Naive B cell (primary cell): ENCODE measurements at regions not wholly inside any gene's neighbourhood (a gene's known extent, or its start where the extent isn't known, plus 50 kb on each side); places are given as distances from the start of the nearest gene placed in this dataset.

ENCODE experiments used
- ATAC-seq, 2 donors: fragments of 150-1000 bp; cut with Tn5 transposase; 2 replicates each; pipeline ENCODE4 v1.10.0; 2021; ENCODE audit warnings: low read depth in 2 of 2, mild to moderate bottlenecking in 2 of 2, moderate library complexity in 2 of 2
- DNase-seq: peaks from one replicate; pipeline ENCODE4 v3.0.0; 2022
- H3K27ac Mint-ChIP-seq, 6 donors: one replicate each; pipeline ENCODE4 v1.8.0; 2020 to 2022; ENCODE audit warnings: mild to moderate bottlenecking in 6 of 6, mixed read lengths in 6 of 6, moderate library complexity in 5 of 6, inconsistent platforms in 2 of 6
- H3K27me3 Mint-ChIP-seq, 3 donors: one replicate each; pipeline ENCODE4 v1.8.0; 2021 to 2022; ENCODE audit warnings: mixed read lengths in 3 of 3, mild to moderate bottlenecking in 1 of 3
- H3K36me3 Mint-ChIP-seq, 2 donors: one replicate each; pipeline ENCODE4 v1.8.0; 2020 to 2022; ENCODE audit warnings: mixed read lengths in 2 of 2, inconsistent platforms in 1 of 2, mild to moderate bottlenecking in 1 of 2
- H3K4me1 Mint-ChIP-seq, 3 donors: one replicate each; pipeline ENCODE4 v1.8.0; 2020 to 2022; ENCODE audit warnings: mixed read lengths in 3 of 3, inconsistent platforms in 1 of 3, mild to moderate bottlenecking in 1 of 3, moderate library complexity in 1 of 3
- H3K4me3 Mint-ChIP-seq, 8 donors: one replicate each; pipeline ENCODE4 v1.8.0; 2020 to 2022; ENCODE audit warnings: mild to moderate bottlenecking in 8 of 8, mixed read lengths in 8 of 8, moderate library complexity in 8 of 8, inconsistent platforms in 2 of 8
- H3K9me3 Mint-ChIP-seq, 7 donors: one replicate each; pipeline ENCODE4 v1.8.0; 2020 to 2022; ENCODE audit warnings: mixed read lengths in 7 of 7, mild to moderate bottlenecking in 5 of 7, inconsistent platforms in 2 of 7, moderate library complexity in 1 of 7

DNA sequence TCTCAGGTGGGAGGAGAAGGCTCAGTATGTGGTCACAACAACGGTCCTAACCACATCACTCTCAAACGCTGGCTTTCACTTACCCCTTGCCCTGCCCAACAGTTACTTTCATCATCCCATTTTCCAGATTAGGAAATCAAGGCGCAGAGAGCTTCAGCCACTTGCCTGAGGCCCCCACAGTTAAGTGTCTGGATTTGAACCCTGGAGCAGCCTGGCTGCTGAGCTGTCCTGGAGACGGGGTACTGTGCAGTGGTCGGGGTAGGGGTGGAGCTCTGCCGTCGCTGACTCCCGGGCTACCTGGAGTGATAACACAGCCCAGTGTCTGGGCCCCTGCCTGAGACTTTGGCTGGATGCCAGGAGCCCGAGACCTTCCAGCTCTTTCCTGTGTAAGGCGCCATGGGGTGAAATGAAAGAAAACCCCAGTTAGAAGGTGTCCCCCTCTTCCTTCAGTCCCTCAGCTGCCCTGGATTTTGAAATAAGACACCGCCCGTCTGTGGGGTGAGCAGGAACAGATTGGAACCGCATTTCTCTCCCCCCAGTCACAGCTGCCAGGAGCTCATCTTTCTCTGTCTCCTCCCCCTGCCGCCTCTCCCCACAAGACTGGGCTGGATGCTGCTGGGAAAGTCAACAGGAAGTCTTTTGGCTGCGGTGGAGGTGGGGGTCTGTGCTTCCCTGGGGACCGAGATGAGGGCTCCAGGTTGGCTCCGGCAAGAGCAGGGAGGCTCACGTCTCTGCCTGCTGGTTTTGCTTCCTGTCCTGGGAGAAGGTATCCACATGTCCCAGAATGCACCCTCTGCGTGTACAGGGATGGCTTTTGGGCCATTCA lies 280.2 kb downstream of the SEC14L1 start:
- Mint-ChIP-seq H3K4me3 (peak overlapping the region; percentile 56 to 95 (median 88)), H3K36me3 (no peaks in the 10 kb centered on the region), H3K9me3 (no peaks in the 10 kb centered on the region), H3K27ac (peak overlapping the region; percentile 36 to 91 (median 84)), H3K4me1 (peaks cover 16 to 48% (median 46%) of the 10 kb centered on the region in 3 donors), H3K27me3 (no peaks in the 10 kb centered on the region)
- peak; percentile 40 for DNase-seq
- ATAC-seq: peak; percentile 54 to 56

DNA sequence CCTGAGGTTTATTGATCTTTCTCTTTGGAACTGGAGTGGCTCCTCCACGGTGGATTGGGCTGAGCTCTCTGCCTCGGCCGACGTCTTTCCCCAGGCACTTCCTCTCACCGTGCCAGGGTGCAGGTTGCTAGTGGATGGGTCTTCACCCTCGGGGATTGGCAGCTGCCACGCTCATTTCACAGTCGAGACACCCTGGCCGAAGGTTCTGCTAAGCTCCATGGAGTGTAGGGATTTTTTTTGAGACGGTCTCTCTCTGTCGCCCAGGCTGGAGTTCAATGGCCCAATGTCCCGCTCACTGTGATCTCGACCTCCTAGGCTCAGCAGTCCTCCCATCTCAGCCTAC lies 280.8 kb downstream of the SEC14L1 start:
- peak; percentile 71 to 74 for ATAC-seq
- H3K36me3 Mint-ChIP-seq: no peaks in the 10 kb centered on the region
- peak; percentile 48 for DNase-seq
- no peaks in the 10 kb centered on the region for H3K9me3 Mint-ChIP-seq
- peak overlapping the region; percentile 59 to 91 (median 84) for H3K27ac Mint-ChIP-seq
- peak overlapping the region; percentile 56 to 95 (median 88) for H3K4me3 Mint-ChIP-seq
- peaks cover 18 to 52% (median 48%) of the 10 kb centered on the region in 3 donors for H3K4me1 Mint-ChIP-seq
- H3K27me3 Mint-ChIP-seq: no peaks in the 10 kb centered on the region

DNA sequence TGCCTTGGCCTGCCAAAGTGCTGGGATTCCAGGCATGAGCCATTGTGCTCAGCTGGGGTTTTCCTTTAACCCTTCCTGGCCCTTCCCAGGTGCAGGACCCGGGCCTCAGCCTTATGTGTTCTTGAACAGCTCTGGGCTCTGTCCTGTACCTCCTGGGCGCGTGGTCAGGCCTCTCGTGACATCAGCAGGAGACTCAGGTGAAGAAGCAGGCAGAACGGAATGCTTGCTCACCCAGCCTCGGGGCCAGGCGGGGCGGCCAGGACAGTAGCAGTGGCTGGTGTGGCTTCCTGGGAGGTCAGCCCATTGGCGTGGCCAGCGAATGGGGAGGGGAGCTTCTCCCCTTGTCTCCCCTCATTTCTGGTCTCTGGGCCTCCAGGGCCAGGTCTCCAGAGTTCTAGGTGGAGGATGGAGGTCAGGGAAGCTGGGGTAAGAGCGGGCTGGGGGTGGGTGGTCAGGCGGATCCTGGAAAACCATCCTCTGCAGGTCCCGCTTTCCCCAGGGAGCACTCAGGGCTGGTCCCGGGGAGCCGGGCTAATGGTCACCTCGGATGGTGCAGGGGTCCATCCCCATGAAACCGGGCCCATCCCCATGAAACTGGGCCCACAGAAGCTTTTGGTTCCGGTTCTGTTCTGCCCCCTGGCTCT lies 281.5 kb downstream of the SEC14L1 start:
- Mint-ChIP-seq H3K36me3 (no peaks in the 10 kb centered on the region), H3K27ac (peak overlapping the region in 3 of 6 donors; percentile 59 to 89 (median 75)), H3K4me1 (peaks cover 25 to 56% (median 55%) of the 10 kb centered on the region in 3 donors), H3K27me3 (no peaks in the 10 kb centered on the region), H3K9me3 (no peaks in the 10 kb centered on the region), H3K4me3 (peak overlapping the region in 5 of 8 donors; percentile 70 to 95 (median 88))
- DNase-seq (no peak), ATAC-seq (no peak)

DNA sequence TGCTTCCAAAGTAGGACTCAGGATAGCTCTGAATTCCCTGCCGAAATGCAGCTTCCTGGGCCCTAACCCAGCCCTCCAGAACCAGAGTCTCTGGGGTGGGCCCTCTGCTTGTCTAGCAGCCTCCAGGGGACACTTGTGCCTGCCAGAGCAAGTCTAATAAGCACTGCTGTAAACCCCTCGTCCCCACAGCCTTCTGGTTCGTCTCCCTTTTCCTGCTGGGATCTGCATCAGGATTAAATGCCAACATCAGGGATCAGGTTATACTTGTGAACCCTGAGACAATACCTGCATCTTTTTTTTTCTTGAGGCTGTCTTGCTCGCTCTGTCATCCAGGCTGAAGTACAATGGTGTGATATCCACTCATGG lies 282.0 kb downstream of the SEC14L1 start:
- Mint-ChIP-seq H3K4me1 (peaks cover 30 to 60% (median 58%) of the 10 kb centered on the region in 3 donors), H3K27ac (peak overlapping the region in 3 of 6 donors; percentile 18 to 41 (median 26)), H3K9me3 (no peaks in the 10 kb centered on the region), H3K27me3 (no peaks in the 10 kb centered on the region), H3K36me3 (no peaks in the 10 kb centered on the region), H3K4me3 (no peak overlapping the region)
- no peak for DNase-seq
- no peak for ATAC-seq

DNA sequence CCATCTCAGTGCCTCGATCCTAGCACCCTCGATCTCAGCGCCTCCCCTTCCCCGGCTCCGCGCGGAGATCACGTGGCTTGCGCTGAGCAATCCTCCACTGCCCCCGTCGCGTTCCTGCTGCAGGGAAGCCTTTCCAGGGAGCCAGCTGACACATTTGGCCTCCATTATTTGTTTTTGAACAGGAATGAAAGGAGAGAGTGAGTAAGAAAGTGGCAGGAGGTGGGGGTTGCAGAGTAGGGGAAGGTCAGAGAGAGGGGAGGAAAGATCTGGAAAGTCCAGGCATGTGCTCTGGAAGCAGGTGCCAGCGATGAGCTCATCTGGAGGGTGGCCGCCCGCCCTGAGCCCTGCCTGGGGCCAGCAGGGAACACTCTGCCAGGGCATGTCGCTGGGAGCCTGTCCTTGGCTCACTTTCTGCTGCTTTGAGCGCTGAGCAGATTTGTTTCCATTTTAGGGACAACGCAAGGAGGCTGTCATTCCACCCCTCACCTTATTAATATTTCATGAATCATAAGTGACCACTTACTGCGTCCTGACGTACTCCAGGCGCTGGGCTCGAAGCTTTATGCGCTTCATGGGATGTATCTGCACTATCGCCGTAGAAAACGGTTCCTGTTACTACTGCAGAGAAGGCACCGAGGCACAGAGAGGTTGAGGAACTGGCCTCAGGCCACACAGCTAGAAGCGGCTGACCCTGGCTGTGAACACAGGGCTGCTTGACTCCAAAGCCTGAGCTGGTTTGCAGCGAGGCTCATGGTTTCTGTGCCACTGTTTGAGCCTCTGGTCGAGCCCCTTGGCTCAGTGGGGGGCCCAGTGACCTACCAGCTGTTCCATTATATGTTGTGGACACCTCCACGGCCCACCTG lies 283.1 kb downstream of the SEC14L1 start:
- H3K4me1 Mint-ChIP-seq: peaks cover 41 to 71% (median 69%) of the 10 kb centered on the region in 3 donors
- H3K4me3 Mint-ChIP-seq: no peak overlapping the region
- no peaks in the 10 kb centered on the region for H3K36me3 Mint-ChIP-seq
- peak overlapping the region in 1 of 6 donors; percentile 79 for H3K27ac Mint-ChIP-seq
- H3K27me3 Mint-ChIP-seq: no peaks in the 10 kb centered on the region
- H3K9me3 Mint-ChIP-seq: no peaks in the 10 kb centered on the region
- ATAC-seq: no peak
- no peak for DNase-seq

DNA sequence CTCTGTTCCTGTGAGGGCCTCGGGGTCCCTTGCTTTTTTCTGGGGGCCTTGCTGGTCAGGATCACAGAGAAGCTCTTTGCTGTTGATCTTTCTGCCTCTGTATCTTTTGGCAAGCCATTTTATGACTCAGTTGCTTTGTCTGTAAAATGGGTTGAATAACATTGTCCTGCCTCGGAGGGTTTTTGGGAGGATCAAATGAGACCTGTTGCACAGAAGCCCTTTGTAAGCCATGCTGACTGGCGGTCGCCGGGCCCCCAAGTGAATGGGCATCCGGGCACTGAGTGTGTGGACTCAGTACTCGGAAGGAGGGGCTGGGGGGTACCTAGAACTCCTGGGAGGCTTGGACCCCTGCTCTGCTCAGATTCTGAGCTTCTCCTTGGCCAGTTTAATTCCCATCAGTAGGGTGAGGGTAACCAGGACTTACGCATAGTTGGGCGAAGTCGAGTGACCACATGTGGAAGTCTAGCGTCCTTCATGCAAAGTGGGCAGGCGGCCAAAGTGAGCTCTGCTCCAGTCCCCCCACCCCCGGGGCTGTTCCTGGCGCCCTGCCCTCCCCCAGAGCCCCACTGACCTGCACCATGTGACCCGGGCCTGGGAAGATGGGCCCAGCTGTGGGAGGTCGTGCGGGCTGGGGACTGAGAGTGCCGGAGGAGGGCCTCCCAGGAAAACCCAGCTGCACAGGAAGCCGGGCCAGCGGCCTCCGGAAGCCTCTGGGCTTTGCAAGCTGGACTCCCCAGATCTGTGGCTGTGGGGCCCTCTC lies 284.0 kb downstream of the SEC14L1 start:
- no peaks in the 10 kb centered on the region for H3K9me3 Mint-ChIP-seq
- peak overlapping the region in 2 of 6 donors; percentile 18 to 50 for H3K27ac Mint-ChIP-seq
- no peak for DNase-seq
- H3K4me1 Mint-ChIP-seq: peaks cover 49 to 80% (median 78%) of the 10 kb centered on the region in 3 donors
- no peak for ATAC-seq
- H3K36me3 Mint-ChIP-seq: no peaks in the 10 kb centered on the region
- no peak overlapping the region for H3K4me3 Mint-ChIP-seq
- H3K27me3 Mint-ChIP-seq: no peaks in the 10 kb centered on the region

DNA sequence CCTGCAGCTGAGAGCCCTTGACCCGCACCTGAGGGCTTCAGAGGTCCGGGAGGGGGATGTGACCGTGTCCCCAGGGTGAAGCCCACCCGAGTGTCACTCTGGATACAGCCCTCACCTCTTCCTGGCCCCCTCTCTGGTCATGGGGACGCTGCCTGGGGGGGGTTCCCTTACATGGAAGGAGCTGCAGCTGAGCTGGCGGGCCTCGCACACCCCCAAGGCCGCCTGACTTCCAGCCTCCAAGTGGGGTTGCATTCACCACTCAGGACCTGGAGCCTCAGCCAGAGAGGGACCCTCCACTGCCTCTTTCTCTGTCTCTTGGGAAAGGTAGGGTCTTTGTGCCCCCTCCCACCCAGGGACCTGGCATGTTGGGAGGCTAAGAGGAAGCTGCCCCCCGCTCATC lies 284.6 kb downstream of the SEC14L1 start:
- no peak for ATAC-seq
- Mint-ChIP-seq H3K9me3 (no peaks in the 10 kb centered on the region), H3K27ac (peak overlapping the region in 3 of 6 donors; percentile 14 to 69 (median 18)), H3K4me3 (no peak overlapping the region), H3K27me3 (no peaks in the 10 kb centered on the region), H3K4me1 (peaks cover 54 to 82% (median 78%) of the 10 kb centered on the region in 3 donors), H3K36me3 (no peaks in the 10 kb centered on the region)
- no peak for DNase-seq

DNA sequence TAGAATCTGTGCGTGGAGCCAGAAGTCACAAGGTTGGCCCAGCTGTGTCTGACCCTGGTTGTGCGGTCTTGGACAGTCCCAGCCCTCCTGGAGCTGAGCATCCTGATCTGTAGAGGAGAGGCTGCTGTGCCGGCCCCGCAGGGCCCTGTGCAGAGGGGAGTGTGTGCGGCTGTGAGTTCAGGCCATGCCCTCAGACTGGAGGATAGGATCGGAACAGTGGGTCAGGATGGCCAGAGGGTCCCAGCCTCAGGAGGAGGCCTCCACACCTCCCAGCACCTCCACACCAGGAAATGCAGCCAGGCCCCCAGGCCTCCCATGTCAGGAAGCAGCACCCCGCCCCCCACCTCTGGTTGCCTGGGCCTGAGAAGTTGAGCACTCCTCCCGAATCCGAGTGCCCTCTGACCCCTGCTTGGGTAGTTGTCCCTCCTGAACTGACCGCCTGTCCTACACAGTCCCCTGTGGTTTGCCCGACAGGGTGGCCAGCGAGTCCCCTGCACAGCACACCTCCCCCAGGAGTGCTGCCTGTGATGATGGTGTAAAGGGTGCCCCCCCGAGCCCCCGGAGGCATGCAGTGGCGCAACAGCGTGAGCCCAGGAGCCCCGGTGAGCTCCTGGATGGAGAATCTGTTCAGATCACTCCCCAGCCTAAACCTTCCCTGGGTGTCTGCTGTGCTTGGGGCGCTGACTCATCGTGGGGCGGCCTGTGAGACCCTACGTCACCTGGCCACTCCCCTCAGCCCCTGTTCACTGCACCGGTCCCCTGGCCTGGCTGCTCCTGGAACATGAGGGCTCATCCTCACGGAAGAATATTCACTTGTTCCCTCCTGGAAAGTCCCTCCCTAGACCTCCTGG lies 285.2 kb downstream of the SEC14L1 start:
- ATAC-seq: no peak

DNA sequence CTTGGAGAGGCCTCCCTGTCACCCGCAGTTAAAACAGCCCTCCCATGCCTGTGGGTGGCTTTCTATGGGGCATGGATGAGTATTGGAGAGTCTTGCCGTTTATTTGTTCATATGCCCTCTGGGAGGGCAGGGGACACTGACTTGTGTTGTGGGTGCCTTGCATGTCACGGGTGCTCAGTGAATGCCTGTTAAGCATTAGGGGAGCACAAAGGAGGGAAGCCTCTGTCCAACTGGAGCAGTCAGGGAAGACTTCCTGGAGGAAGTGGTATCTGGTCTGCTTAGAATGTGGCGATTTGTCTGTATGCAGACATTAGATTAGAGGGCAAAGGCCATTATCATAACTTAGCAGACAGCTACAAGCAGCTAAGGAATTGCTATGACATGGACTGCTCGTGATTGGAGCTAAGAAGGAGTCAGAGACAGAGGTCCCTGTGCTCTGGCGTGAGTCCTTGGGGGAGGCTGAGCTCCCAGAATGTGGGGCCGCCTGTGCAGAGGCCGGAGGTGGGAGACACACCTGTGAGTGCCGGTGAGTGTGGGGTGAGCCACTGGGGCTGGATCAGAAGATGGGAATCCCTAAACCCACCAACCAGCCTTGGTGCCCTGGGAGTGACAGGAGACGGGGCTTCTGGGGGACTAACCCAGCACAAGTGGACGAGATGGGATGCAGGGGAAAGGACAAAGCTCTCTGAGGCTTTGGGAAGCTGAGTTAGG lies 286.1 kb downstream of the SEC14L1 start:
- Mint-ChIP-seq H3K36me3 (no peaks in the 10 kb centered on the region), H3K4me1 (peaks cover 44 to 82% (median 75%) of the 10 kb centered on the region in 3 donors), H3K9me3 (no peaks in the 10 kb centered on the region), H3K4me3 (peak overlapping the region in 6 of 8 donors; percentile 20 to 81 (median 60)), H3K27me3 (no peaks in the 10 kb centered on the region), H3K27ac (peak overlapping the region in 5 of 6 donors; percentile 90 to 94 (median 92))
- DNase-seq: no peak
- ATAC-seq: no peak

More for the DNA sequence above, 285.2 kb downstream of the SEC14L1 start:
- H3K4me3 Mint-ChIP-seq: peak overlapping the region in 6 of 8 donors; percentile 20 to 76 (median 54)
- no peaks in the 10 kb centered on the region for H3K36me3 Mint-ChIP-seq
- DNase-seq: no peak
- H3K27ac Mint-ChIP-seq: peak overlapping the region; percentile 14 to 90 (median 40)
- H3K9me3 Mint-ChIP-seq: no peaks in the 10 kb centered on the region
- H3K4me1 Mint-ChIP-seq: peaks cover 50 to 82% (median 78%) of the 10 kb centered on the region in 3 donors
- H3K27me3 Mint-ChIP-seq: no peaks in the 10 kb centered on the region

DNA sequence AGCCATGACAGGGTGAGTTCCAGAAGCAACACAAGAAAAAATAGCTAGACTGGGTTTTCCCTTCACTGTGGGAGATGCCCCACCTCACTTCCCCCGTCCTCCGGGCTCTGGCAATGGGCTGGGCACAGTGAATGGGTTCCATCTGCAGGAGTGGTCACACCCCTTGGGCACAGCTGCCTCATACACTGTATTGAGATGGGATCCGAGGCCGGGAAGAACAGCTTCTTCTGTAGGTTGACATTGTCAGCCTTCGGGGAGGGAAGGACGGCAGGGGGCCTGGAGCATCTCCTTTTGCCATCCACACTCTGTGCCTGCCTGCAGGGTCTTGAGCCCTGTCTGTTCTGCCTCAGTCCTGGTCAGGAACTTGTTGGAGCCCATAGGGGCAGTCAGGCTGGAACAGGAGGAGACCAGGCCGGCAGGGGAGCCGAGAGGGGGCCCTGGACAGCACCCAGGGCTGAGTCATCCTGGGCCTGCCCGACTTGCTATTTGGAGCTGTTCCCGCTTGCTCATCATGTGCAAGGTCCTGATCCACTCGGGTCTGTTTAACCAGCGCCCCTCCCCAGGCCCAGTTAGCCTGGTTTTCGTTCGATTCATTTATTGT lies 286.7 kb downstream of the SEC14L1 start:
- Mint-ChIP-seq H3K27ac (peak overlapping the region; percentile 75 to 97 (median 95)), H3K9me3 (no peaks in the 10 kb centered on the region), H3K4me1 (peaks cover 50 to 84% (median 77%) of the 10 kb centered on the region in 3 donors), H3K4me3 (peak overlapping the region in 6 of 8 donors; percentile 20 to 87 (median 84)), H3K27me3 (no peaks in the 10 kb centered on the region), H3K36me3 (no peaks in the 10 kb centered on the region)
- peak in 1 of 2 donors; percentile 16 for ATAC-seq
- DNase-seq: no peak

DNA sequence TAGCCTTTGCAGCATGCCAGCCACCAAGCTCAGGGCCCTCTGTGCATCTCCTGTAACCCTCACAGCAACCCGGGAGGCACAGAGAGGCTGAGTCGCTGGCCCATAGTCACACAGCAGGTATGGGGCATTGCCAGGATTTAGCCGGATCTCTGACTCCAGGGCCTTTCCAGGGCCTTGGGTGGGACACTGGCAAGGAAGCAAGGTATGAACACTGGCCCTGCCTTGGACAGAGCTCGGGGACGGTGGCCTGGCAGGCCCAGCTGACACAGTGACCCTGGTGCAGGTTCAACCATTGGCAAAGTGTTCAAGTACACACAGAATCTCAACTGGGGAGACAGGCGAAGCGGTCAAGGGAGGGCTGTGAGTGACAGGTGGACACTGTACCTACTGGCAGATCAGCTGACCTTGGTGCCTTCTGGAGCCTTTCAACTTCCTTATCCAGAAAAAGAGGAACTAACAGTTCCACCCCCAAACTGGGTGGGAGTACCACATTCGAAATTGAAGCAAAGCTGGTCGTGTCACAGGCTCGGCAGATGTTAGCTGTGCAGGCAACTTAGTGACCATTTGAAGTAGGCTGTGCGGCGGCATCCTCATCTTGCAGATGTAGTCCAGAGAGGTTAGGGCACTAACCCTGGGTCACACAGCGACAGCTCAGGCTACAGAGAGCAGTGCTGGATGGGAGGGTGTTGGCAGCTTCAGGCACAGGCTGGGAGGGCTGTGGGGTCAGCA lies 287.4 kb downstream of the SEC14L1 start:
- no peaks in the 10 kb centered on the region for H3K27me3 Mint-ChIP-seq
- ATAC-seq: peak; percentile 77 to 78
- H3K27ac Mint-ChIP-seq: peak overlapping the region; percentile 78 to 97 (median 96)
- no peaks in the 10 kb centered on the region for H3K9me3 Mint-ChIP-seq
- peak overlapping the region; percentile 61 to 89 (median 85) for H3K4me3 Mint-ChIP-seq
- peaks cover 46 to 83% (median 76%) of the 10 kb centered on the region in 3 donors for H3K4me1 Mint-ChIP-seq
- H3K36me3 Mint-ChIP-seq: no peaks in the 10 kb centered on the region
- DNase-seq: peak; percentile 74
